HG03039 (cell line): ENCODE measurements at regions not wholly inside any gene's neighbourhood (a gene's known extent, or its start where the extent isn't known, plus 50 kb on each side); places are given as distances from the start of the nearest gene placed in this dataset.
"Not testable (repeated sequence)": the region's sequence is repeated elsewhere in the genome, so short reads cannot be mapped to it uniquely, and the experiment has no call there.

Experiments
- ATAC-seq: cut with Tn5 transposase; IDR thresholded peaks from one replicate; pipeline ENCODE4 v1.9.1; 2021; ENCODE audit warnings: mild to moderate bottlenecking, moderate library complexity; ENCODE audit not compliant: unreplicated experiment

DNA sequence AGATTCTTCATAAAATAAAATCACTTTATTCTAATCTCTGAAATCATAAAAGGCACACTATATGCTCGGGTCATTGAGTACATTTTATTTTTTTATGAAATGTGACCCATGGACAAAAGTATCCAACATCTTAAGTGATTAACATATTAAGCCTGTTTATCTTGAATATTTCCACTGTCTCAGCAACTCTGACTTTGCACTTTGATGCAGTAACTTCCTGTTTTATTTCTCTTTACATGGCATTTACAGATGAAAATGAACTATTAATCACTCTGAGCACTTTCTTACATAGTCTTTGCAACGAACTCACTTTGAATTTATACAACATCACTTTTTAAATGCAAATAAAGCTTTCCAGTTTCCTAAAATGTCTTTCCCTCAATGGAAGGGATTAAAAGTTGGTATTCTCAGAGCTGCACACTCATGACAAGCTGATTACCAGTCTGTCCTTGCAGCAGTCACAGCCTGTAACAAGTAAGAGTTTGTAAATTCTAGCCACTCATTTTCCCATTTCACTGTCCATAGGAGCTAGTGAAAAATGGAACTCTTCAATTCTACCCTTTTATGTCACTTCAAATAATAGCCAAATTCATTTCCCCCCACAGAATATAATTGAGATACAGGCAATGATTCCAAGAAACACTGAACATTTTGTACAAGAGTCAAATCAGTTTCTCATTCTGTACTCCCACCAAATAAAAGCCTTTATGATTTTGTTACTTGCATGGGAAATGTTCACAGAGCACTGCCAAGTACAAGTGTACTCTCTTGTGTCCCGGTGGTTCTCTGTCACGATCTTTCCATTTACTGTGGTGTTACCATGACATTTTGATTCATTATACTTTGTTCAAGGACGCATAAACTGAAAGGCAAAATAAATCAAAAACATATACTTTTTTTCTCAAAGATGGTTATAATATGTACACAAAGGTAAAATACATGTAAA lies 1968.9 kb downstream of the PCDH9 start:
- ATAC-seq: no peak

DNA sequence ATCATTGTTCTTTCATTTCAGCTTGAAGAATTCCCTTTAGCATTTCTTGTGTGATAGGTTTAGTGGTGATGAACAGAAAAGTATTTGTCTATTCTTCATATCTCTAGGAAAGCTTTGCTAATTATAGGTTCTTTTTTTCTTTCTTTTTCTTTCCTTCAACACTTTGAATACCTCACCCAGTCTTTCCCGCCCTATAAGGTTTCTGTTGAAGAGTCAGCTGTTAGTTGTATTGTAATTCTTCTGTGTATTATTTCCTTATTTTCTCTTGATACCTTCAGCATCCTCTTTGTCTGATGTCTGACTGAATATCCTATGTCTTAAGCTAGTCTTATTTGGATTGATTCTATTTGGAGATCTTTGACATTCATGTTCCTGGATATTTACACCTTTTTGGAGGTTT lies 1989.4 kb downstream of the PCDH9 start:
- ATAC-seq: no peak

DNA sequence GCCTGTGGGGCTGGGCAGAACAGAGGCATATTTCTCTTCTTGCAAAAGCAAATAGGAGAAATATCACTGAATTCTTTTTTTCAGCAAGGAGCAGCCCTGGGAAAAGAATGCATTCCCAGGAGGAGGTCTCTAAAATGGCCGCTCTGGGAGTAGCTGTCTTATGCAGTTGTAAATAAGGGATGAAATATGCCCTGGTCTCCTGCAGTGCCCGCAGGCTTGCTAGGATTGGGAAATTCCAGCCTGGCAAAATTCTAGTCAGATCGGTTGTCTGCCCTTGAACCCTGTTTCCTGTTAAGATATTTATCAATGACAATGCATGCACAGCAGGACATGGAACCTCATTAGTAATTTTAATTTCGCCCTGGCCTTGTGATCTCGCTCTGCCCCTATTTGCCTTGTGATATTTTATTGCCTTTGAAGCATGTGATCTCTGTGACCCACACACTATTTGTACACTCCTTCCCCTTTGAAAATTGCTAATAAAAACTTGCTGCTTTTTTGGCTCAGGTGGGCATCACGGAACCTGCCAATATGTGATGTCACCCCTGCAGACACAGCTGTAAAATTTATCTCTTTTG lies 1993.2 kb downstream of the PCDH9 start:
- no peak for ATAC-seq

DNA sequence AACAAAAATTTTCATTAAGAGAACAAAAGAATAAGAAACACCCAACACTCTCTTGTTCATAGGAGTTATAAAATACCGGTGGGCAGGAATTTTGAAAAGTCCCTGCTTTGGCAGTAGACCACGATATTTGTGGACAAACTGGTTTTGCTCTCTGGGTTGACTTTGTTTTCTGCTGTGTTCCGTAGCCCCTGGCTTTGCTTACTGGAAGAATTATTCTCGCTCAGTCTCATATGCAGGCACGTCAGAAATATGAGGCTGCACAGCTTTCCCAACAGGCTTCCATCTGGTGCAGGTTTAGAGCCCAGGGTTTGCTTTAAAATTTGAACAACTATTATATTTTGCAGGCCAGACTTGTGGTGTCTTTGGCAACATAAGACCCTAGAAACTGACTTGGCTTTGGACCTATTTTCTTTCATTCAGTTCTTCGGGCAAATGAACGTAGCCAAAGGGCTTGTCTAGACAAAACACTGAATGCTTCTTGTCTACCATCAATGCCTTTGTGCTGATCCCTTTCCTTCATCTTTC lies 2012.6 kb downstream of the PCDH9 start:
- no peak for ATAC-seq

- ATAC-seq: not testable (repeated sequence)
Measured at GRCh38 chr13:65202845-65203244, 2027.3 kb downstream of the PCDH9 start.

DNA sequence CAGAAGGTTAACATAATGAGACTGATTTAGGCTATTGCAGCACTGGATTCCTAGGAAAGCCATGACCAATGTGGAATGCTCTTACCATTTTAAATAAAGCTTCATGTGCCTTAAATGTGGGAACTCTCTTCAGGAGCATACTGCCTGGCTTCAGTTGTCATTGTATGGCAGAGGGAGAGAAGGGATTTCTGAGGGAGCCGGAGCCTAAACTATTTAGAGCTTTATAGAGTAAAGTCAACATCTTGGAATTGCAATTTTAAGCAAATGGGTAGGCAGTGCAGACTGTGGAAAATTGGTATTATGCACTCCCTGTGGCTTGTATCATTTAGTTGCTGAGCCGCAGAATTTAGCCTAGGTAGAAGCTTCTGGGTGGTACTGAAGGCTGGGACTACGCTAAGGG lies 2041.4 kb downstream of the PCDH9 start:
- ATAC-seq: no peak

- no peak for ATAC-seq
Measured at GRCh38 chr13:65168026-65168425, 2062.1 kb downstream of the PCDH9 start.

- ATAC-seq: no peak
Measured at GRCh38 chr13:65166675-65167074, 2063.5 kb downstream of the PCDH9 start.

DNA sequence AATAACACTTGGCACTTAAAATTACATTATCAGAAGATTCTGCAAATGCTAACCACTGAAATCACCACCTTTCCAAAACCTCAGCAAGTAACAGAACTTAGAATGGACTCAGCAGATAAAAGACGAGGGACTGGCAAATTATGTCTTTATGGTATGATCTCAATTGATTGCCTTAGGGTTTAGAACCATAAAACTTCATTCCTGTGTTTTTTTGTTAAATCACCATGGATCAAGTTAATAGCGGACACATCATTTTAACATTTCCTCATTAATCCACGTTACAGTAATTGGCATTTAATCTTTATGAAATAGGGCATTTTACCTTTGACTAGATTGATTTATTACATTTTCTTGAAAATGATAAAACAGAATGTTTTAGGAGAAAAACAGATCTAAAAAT lies 2070.3 kb downstream of the PCDH9 start:
- ATAC-seq: no peak

DNA sequence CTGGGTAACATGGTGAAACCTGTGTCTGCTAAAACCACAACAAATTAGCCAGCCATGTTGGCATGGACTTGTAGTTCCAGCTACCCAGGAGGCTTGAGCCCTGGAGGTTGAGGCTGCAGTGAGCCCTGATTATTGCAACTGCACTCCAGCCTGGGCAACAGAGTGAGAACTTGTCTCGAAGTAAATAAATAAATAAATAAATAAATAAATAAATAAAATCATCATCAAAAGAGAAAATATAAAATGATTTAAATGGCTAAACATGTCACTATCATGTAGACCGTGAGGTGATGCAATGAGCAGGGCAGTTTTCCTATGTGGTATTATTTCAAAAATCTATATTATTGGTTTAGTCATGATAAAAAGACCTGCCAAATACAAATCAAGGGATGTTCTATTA lies 2074.3 kb downstream of the PCDH9 start:
- no peak for ATAC-seq

DNA sequence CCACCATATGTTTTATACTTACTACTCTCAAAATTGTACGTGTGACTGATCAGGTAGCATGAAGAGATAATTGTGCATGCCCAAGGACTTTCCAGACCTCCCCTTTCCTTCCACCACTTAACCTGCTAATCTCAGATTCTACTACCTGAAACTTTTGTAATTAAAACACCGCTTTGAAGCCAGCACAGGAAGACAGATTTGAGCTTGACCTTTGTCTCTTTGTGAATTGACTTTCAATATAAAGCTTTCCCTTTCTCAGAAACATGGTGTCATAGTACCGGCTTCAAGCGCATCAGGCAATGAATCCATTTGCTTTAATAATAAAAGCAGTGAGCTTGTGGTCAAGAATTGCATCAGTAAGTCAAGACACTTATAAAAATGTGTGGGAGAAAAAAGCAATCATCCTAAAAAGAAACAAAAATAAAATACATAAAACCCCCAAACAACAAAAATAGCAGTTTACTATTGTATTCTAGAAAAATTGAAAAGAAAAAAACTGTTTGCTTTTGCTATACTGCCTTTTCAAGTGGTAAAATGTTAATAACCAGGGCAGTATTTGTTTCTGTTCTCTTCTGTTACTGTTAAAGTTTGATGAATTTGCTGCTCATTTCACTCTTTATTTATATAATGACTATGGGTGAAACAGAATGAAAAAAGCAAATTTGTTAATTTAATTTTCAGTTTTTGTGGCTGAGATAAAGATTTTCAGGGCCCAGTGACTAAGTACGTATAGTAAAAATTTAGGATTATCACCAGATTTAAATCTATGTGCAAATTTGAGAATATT lies 2075.3 kb downstream of the PCDH9 start:
- no peak for ATAC-seq

- ATAC-seq: no peak
Measured at GRCh38 chr13:65149687-65150086, 2080.4 kb downstream of the PCDH9 start.

GRCh38 chr13:65143920-65144319 lies 2086.2 kb downstream of the PCDH9 start:
- no peak for ATAC-seq

DNA sequence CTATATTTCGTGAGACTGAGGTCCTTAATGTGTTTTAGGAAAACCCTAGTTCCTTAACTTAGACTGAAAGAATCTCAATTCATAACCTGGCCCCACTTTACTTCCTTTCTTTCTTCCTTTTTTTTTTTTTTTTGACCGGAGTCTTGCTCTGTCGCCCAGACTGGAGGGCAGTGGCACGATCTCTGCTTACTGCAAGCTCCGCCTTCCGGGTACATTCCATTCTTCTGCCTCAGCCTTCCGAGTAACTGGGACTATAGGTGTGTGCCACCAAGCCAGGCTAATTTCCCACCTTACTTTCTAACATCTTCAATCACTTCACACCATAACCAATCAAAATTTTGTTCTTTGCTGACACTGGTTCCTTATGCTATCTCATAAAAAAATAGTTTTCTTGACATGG lies 2097.0 kb downstream of the PCDH9 start:
- no peak for ATAC-seq

DNA sequence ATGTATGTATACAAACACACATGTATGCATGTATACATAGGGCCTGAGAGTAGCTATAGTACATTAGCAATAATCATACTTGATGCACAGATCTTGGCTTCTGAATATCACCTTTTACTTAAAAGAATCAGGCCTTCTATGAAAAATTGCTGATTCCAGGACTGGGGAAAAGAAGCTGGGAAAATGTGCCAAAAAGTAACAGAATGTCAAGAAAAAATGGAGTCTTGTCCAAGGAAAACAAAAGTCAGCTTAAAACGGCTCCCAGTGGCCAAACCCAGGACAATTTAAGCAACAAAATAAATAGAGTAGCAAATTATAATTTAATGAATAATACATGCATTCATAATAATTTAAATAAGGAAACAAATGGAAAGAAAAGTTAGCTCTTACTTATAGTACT lies 2104.9 kb downstream of the PCDH9 start:
- ATAC-seq: no peak

- ATAC-seq: no peak
Measured at GRCh38 chr13:65112531-65112941, 2117.6 kb downstream of the PCDH9 start.

DNA sequence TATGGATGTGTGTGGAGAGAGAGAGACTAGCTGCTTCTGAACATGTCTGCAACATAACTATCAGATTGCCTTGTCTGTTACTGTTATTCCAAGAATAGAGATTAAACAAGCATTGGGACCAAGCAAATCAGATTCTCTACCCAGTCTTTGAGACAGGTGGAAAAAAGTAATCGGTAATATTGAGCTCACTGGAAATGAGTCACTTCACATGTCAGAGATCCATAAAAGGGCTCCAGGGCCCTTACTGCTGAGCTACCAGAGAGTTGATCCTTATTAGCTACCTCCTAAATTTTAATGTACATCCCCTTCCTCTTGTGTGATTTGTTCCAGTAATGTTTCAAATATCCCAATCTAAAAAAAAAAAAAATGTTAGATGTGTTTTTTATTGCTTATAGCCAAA lies 2118.0 kb downstream of the PCDH9 start:
- ATAC-seq: no peak

DNA sequence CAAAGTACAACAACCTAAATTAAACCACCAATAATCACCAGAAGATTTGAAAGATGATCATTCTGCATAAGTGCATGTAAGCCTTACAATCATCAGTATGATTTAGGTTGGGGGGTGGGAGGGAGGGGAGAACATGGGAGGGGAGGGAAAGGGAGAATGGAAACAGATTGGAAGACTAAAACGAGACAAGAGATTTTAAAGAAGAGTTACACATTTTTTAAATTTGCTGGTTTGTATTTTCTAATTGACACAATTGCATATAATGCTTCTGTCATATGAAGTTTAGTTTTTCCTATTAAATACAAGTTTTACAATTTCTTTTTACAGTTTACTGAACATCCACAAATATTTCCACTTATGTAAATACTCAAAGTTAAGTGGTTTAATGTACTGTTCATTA lies 2118.9 kb downstream of the PCDH9 start:
- no peak for ATAC-seq

GRCh38 chr13:65104436-65104835 lies 2125.7 kb downstream of the PCDH9 start:
- not testable (repeated sequence) for ATAC-seq

DNA sequence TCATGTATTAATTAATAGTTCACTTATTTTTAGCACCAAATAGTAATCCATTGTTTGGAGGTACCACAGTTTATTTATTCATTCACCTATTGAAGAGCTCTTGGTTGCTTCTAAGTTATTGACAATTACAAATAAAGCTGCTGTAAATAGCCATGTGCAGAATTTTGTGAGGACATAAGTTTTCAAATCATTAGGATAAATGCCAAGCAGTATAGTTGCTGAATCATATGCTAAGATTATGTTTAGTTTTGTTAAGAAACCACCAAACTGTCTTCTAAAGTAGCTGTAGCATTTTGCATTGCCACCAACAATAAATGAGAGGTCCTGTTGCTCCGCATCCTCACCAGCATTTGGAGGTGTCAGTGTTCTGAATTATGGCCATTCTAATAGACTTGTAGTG lies 2126.8 kb downstream of the PCDH9 start:
- ATAC-seq: no peak
